HCT116 (cell line): ENCODE measurements at regions not wholly inside any gene's neighbourhood (a gene's known extent, or its start where the extent isn't known, plus 50 kb on each side); places are given as distances from the start of the nearest gene placed in this dataset.

Experiments used
- ATAC-seq: fragments of 200-7000 bp; cut with Tn5 transposase; 2 replicates; pipeline ENCODE4 v1.9.1; 2020; ENCODE audit warnings: mild to moderate bottlenecking, moderate library complexity
- BruUV-seq: library from RNA; stranded (reverse); fragments of 400-500 nt; replicated peaks from 2 replicates; lab custom pipeline; 2021; lab: Mats Ljungman, UMichigan
- CTCF ChIA-PET: fragments of 300-600 bp; sonication (Branson Sonifier 250); formaldehyde crosslinking; loops from one replicate; lab custom pipeline; 2021; ENCODE audit warnings: antibody characterized with exemption; lab: Charles Lee
- POLR2A ChIA-PET: fragments of 300-600, 350-600 bp; sonication (Branson Sonifier 250); formaldehyde crosslinking; loops from one replicate; lab custom pipeline; 2021; ENCODE audit warnings: antibody characterized with exemption; lab: Charles Lee
- RAD21 ChIA-PET, 2 experiments: fragments of 300-600 bp; sonication (Branson Sonifier 250); formaldehyde crosslinking; loops; one replicate each; lab custom pipeline; 2023; ENCODE audit warnings: low total read pairs in 2 of 2; ENCODE audit not compliant: uncharacterized antibody in 2 of 2, unreplicated experiment in 2 of 2, low non-redundant PET in 1 of 2; lab: Charles Lee
- DNase-seq: peaks from one replicate; pipeline ENCODE4 v3.0.0-alpha.2; 2010; ENCODE audit warnings: low read depth, low spot score
- H2AFZ ChIP-seq: fragments of 200-600 bp; shearing (Covaris generic), sonication (generic); 2 replicates; pipeline ENCODE4 v1.6.1; 2017; ENCODE audit warnings: low read depth, mixed run types, mixed read lengths, antibody characterized with exemption, low read length; ENCODE audit not compliant: poor library complexity, severe bottlenecking
- H3K27ac ChIP-seq: 2 replicates; pipeline ENCODE4 v1.5.1; 2012; ENCODE audit warnings: low read depth, low read length
- H3K27me3 ChIP-seq: fragments of 200-600 bp; sonication (generic); 2 replicates; pipeline ENCODE4 v1.6.1; 2016; ENCODE audit warnings: mixed run types, low read length, mixed read lengths; ENCODE audit not compliant: insufficient read depth
- H3K36me3 ChIP-seq, 2 experiments: fragments of 200-500 bp in 1 of 2; fragments of 200-600 bp in 1 of 2; sonication (Bioruptor generic) in 1 of 2; sonication (generic) in 1 of 2; 2 replicates each; pipeline versions ENCODE4 v1.5.1 to v1.6.1; 2014 to 2016; ENCODE audit warnings: low read length in 2 of 2, inconsistent platforms in 1 of 2, mixed read lengths in 1 of 2, mixed run types in 1 of 2; ENCODE audit not compliant: insufficient read depth in 2 of 2, control insufficient read depth in 1 of 2
- H3K4me1 ChIP-seq, 2 experiments: fragments of 200-600 bp in 1 of 2; sonication (generic) in 1 of 2; 2 replicates each; pipeline versions ENCODE4 v1.5.1 to v1.6.1; 2012 to 2017; ENCODE audit warnings: low read length in 2 of 2, inconsistent platforms in 1 of 2, mild to moderate bottlenecking in 1 of 2, mixed read lengths in 1 of 2, mixed run types in 1 of 2, moderate library complexity in 1 of 2; ENCODE audit not compliant: insufficient read depth in 2 of 2, control insufficient read depth in 1 of 2
- H3K4me2 ChIP-seq: fragments of 200-600 bp; sonication (generic); 2 replicates; pipeline ENCODE4 v1.6.1; 2017; ENCODE audit warnings: mixed run types, low read length, mixed read lengths
- H3K4me3 ChIP-seq, 2 experiments: fragments of 200-600 bp in 1 of 2; sonication (generic) in 1 of 2; replicated peaks in 1 of 2; 2 replicates each; pipeline ENCODE4 v1.5.1; 2011 to 2016; ENCODE audit warnings: low read length in 2 of 2, control low read depth in 1 of 2, low read depth in 1 of 2, mild to moderate bottlenecking in 1 of 2, mixed read lengths in 1 of 2, mixed run types in 1 of 2
- H3K79me2 ChIP-seq: fragments of 200-600 bp; sonication (generic); 2 replicates; pipeline ENCODE4 v1.6.1; 2017; ENCODE audit warnings: mild to moderate bottlenecking, mixed run types, low read length, moderate library complexity, mixed read lengths; ENCODE audit not compliant: insufficient read depth
- H3K9ac ChIP-seq: fragments of 200-600 bp; sonication (generic); 2 replicates; pipeline ENCODE4 v1.6.1; 2016; ENCODE audit warnings: low read length, mixed read lengths
- H3K9me2 ChIP-seq: fragments of 200-600 bp; sonication (generic), shearing (Covaris generic); 2 replicates; pipeline ENCODE4 v1.6.1; 2017; ENCODE audit warnings: mixed run types, mild to moderate bottlenecking, moderate library complexity; ENCODE audit not compliant: insufficient read depth
- H3K9me3 ChIP-seq, 2 experiments: fragments of 200-500 bp in 1 of 2; fragments of 200-600 bp in 1 of 2; sonication (Bioruptor generic) in 1 of 2; sonication (generic) in 1 of 2; 2 replicates each; pipeline ENCODE4 v1.6.1; 2014 to 2017; ENCODE audit warnings: low read length in 2 of 2, mixed read lengths in 2 of 2, inconsistent platforms in 1 of 2, low read depth in 1 of 2, mild to moderate bottlenecking in 1 of 2, mixed run types in 1 of 2, moderate library complexity in 1 of 2; ENCODE audit not compliant: control insufficient read depth in 1 of 2, insufficient read depth in 1 of 2
- H4K20me1 ChIP-seq: fragments of 200-600 bp; sonication (generic), shearing (Covaris generic); 2 replicates; pipeline ENCODE4 v1.6.1; 2017; ENCODE audit warnings: mixed run types, mild to moderate bottlenecking, moderate library complexity; ENCODE audit not compliant: insufficient read depth
- EZH2phosphoT487 ChIP-seq: fragments of 200-600 bp; IDR thresholded peaks from 2 replicates; pipeline ENCODE4 v1.6.1; 2018; ENCODE audit warnings: antibody characterized with exemption, borderline replicate concordance
- JUND ChIP-seq: IDR thresholded peaks from 2 replicates; pipeline ENCODE4 v1.6.1; 2012
- REST ChIP-seq: IDR thresholded peaks from 2 replicates; pipeline ENCODE4 v1.6.1; 2012; ENCODE audit warnings: low read depth
- ZBTB33 ChIP-seq: IDR thresholded peaks from 2 replicates; pipeline ENCODE4 v1.6.1; 2011; ENCODE audit warnings: mild to moderate bottlenecking, low read length, moderate library complexity; ENCODE audit not compliant: insufficient replicate concordance; ENCODE audit errors: extremely low read depth
- intact Hi-C: fragments of 100-400 bp; cut with micrococcal nuclease; formaldehyde crosslinking; loops from 2 replicates; pipeline ENCODE4 v1.10.0; 2022

- Histone ChIP-seq H4K20me1 (no peaks in the 10 kb centered on the region), H3K27ac (no peak overlapping the region), H3K27me3 (no peaks in the 10 kb centered on the region), H3K4me2 (no peak overlapping the region), H2AFZ (no peak overlapping the region), H3K9me3 (no peaks in the 10 kb centered on the region), H3K4me1 (peaks cover 0 to 10% of the 10 kb centered on the region in 2 experiments; a peak in 2 of 4 replicates), H3K4me3 (no peak overlapping the region), H3K79me2 (no peaks in the 10 kb centered on the region), H3K36me3 (no peaks in the 10 kb centered on the region), H3K9ac (no peak overlapping the region), H3K9me2 (no peaks in the 10 kb centered on the region)
- TF ChIP-seq ZBTB33 (no peak), EZH2phosphoT487 (no peak), JUND (no peak), REST (no peak)
- BruUV-seq, result no TSS peak
- no peak for ATAC-seq
- no peak for DNase-seq
- intact Hi-C loops, result no loop called here
- RAD21 ChIA-PET, result no interaction called here
- POLR2A ChIA-PET, result no interaction called here
- CTCF ChIA-PET, result no interaction called here
Observed at GRCh38 chr2:12795851-12796250, 79.1 kb downstream of the TRIB2 start.
